KMS-11 (cell line): ENCODE measurements at regions not wholly inside any gene's neighbourhood (a gene's known extent, or its start where the extent isn't known, plus 50 kb on each side); places are given as distances from the start of the nearest gene placed in this dataset.

Experiments
- H2AFZ ChIP-seq: fragments of 200-600 bp; sonication (generic); 2 replicates; pipeline ENCODE4 v1.6.1; 2016; ENCODE audit warnings: antibody characterized with exemption, mixed run types, low read depth
- H3K27ac ChIP-seq: fragments of 200-600 bp; sonication (generic); 2 replicates; pipeline ENCODE4 v1.6.1; 2016; ENCODE audit warnings: mild to moderate bottlenecking, mixed run types
- H3K27me3 ChIP-seq: fragments of 200-600 bp; sonication (generic); 2 replicates; pipeline ENCODE4 v1.6.1; 2017; ENCODE audit warnings: mild to moderate bottlenecking, low read depth, mixed run types, moderate library complexity; ENCODE audit not compliant: insufficient read depth
- H3K36me3 ChIP-seq: fragments of 200-600 bp; sonication (generic); 2 replicates; pipeline ENCODE4 v1.6.1; 2017; ENCODE audit warnings: mild to moderate bottlenecking, mixed run types; ENCODE audit not compliant: insufficient read depth
- H3K4me1 ChIP-seq: fragments of 200-600 bp; sonication (generic); 2 replicates; pipeline ENCODE4 v1.6.1; 2016; ENCODE audit warnings: mild to moderate bottlenecking, low read depth, mixed run types; ENCODE audit not compliant: poor library complexity, severe bottlenecking
- H3K4me2 ChIP-seq: fragments of 200-600 bp; sonication (generic); 2 replicates; pipeline ENCODE4 v1.7.0; 2016; ENCODE audit warnings: mild to moderate bottlenecking, mixed run types
- H3K4me3 ChIP-seq: fragments of 200-600 bp; sonication (generic); IDR thresholded peaks from 2 replicates; pipeline ENCODE4 v1.6.1; 2017; ENCODE audit warnings: low read depth, low read length, mixed read lengths; ENCODE audit not compliant: insufficient read depth
- H3K79me2 ChIP-seq: fragments of 200-600 bp; sonication (generic); 2 replicates; pipeline ENCODE4 v1.6.1; 2016; ENCODE audit warnings: low read depth, mixed run types; ENCODE audit not compliant: insufficient read depth
- H3K9ac ChIP-seq: fragments of 200-600 bp; sonication (generic); 2 replicates; pipeline ENCODE4 v1.6.1; 2016; ENCODE audit warnings: mild to moderate bottlenecking, mixed run types
- H4K20me1 ChIP-seq: fragments of 200-600 bp; sonication (generic); 2 replicates; pipeline ENCODE4 v1.6.1; 2016; ENCODE audit warnings: mild to moderate bottlenecking, mixed run types; ENCODE audit not compliant: insufficient read depth
- TF ChIP-seq, protein P1 (sequence below): fragments of 200-600 bp; sonication (generic); conservative IDR thresholded peaks from 2 replicates; pipeline ENCODE4 v1.6.1; 2017; ENCODE audit warnings: low read depth, mild to moderate bottlenecking, antibody characterized with exemption, low read length, moderate library complexity, mixed read lengths

- no peak overlapping the region for H2AFZ ChIP-seq
- H3K4me1 ChIP-seq: no peaks in the 10 kb centered on the region
- H3K36me3 ChIP-seq: no peaks in the 10 kb centered on the region
- no peaks in the 10 kb centered on the region for H4K20me1 ChIP-seq
- no peak overlapping the region for H3K4me3 ChIP-seq
- H3K9ac ChIP-seq: no peak overlapping the region
- H3K4me2 ChIP-seq: no peak overlapping the region
- TF ChIP-seq, protein P1, sequence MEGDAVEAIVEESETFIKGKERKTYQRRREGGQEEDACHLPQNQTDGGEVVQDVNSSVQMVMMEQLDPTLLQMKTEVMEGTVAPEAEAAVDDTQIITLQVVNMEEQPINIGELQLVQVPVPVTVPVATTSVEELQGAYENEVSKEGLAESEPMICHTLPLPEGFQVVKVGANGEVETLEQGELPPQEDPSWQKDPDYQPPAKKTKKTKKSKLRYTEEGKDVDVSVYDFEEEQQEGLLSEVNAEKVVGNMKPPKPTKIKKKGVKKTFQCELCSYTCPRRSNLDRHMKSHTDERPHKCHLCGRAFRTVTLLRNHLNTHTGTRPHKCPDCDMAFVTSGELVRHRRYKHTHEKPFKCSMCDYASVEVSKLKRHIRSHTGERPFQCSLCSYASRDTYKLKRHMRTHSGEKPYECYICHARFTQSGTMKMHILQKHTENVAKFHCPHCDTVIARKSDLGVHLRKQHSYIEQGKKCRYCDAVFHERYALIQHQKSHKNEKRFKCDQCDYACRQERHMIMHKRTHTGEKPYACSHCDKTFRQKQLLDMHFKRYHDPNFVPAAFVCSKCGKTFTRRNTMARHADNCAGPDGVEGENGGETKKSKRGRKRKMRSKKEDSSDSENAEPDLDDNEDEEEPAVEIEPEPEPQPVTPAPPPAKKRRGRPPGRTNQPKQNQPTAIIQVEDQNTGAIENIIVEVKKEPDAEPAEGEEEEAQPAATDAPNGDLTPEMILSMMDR: no peak
- no peaks in the 10 kb centered on the region for H3K79me2 ChIP-seq
- no peak overlapping the region for H3K27ac ChIP-seq
- no peaks in the 10 kb centered on the region for H3K27me3 ChIP-seq
Measured at GRCh38 chr18:70622622-70623419, 334.0 kb downstream of the SOCS6 start.

GRCh38 chr18:70621710-70622109, 332.9 kb downstream of the SOCS6 start:
- no peaks in the 10 kb centered on the region for H3K4me1 ChIP-seq
- no peak overlapping the region for H3K27ac ChIP-seq
- H3K79me2 ChIP-seq: no peaks in the 10 kb centered on the region
- TF ChIP-seq, protein P1: no peak
- no peaks in the 10 kb centered on the region for H4K20me1 ChIP-seq
- no peak overlapping the region for H2AFZ ChIP-seq
- no peak overlapping the region for H3K4me3 ChIP-seq
- no peak overlapping the region for H3K9ac ChIP-seq
- H3K4me2 ChIP-seq: no peak overlapping the region
- H3K36me3 ChIP-seq: no peaks in the 10 kb centered on the region
- H3K27me3 ChIP-seq: no peaks in the 10 kb centered on the region

GRCh38 chr18:70620837-70621612, 332.2 kb downstream of the SOCS6 start:
- TF ChIP-seq, protein P1: no peak
- Histone ChIP-seq H3K4me3 (no peak overlapping the region), H3K27me3 (no peaks in the 10 kb centered on the region), H2AFZ (no peak overlapping the region), H3K79me2 (no peaks in the 10 kb centered on the region), H3K4me2 (no peak overlapping the region), H4K20me1 (no peaks in the 10 kb centered on the region), H3K36me3 (no peaks in the 10 kb centered on the region), H3K9ac (no peak overlapping the region), H3K4me1 (no peaks in the 10 kb centered on the region), H3K27ac (no peak overlapping the region)

DNA sequence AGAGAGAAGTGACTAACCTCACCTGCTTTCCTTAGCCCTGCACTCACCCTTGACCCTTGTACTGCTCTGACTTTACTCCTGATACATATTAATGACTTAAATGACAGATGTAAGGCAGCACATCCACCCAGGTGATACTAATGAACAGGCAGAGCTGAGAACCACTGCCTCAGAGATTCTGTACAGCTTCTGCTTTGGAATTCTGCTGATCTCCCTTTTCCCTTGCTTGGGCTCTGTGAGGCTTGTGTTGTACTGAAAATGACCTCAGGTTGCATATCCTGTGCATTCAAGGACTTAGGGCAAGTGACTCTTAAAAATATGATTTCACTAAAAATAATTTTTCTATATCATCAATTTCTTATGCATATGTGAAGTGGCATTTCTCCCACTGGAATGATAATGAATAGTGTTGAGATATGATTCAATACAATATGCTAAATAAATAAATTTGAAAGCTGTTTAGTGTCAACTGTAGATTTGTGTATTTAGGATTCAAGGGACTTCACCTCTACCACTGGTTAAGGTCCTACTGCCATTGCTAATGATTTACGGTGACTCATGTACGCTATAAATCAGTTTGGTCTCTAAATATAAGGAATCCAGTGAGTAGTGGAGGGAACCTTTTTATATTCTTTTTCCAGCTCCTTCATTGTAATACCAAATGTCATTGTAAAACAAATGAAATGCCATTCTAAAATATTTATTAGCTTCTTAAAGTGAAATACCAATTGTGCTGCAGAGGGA, 328.3 kb downstream of the SOCS6 start:
- Histone ChIP-seq H3K27ac (no peak overlapping the region), H3K4me2 (no peak overlapping the region), H3K4me1 (no peaks in the 10 kb centered on the region), H3K36me3 (no peaks in the 10 kb centered on the region), H3K79me2 (no peaks in the 10 kb centered on the region), H4K20me1 (no peaks in the 10 kb centered on the region), H2AFZ (no peak overlapping the region), H3K4me3 (no peak overlapping the region), H3K9ac (no peak overlapping the region), H3K27me3 (no peaks in the 10 kb centered on the region)
- TF ChIP-seq, protein P1: no peak
